ENCODE measurements at regions not wholly inside any gene's neighbourhood (a gene's known extent, or its start where the extent isn't known, plus 50 kb on each side); places are given as distances from the start of the nearest gene placed in this dataset.

- Histone ChIP-seq H3K4me1 (peaks cover 0 to 11% (median 0%) of the 10 kb centered on the region in 12 donors), H3K27ac (no peak overlapping the region)
- WGBS, 4 donors, result 79 to 90% (median 87%) methylated on average over 1 of the region's 1 CpG
Observed at GRCh38 chrX:7266288-7266687, 118.3 kb upstream of the PUDP start.

GRCh38 chrX:7264399-7264798 lies 116.4 kb upstream of the PUDP start:
- H3K36me3 ChIP-seq, result peaks cover 0 to 3% (median 0%) of the 10 kb centered on the region in 9 donors
- H3K4me3 ChIP-seq, result no peak overlapping the region
- ATAC-seq, result no peak
- H3K27ac ChIP-seq, result no peak overlapping the region
- no peak for DNase-seq
- H3K4me1 ChIP-seq, result peaks cover 0 to 1% (median 0%) of the 10 kb centered on the region in 12 donors
- H3K9me3 ChIP-seq, result no peaks in the 10 kb centered on the region
- intact Hi-C loops (cut with DNase I), result no loop called here
- H3K27me3 ChIP-seq, result no peaks in the 10 kb centered on the region
- TF ChIP-seq CTCF (IDR thresholded peaks at IDR 0.05) (no peak), POLR2A (IDR thresholded peaks at IDR 0.05) (no peak)
- WGBS, 4 donors, result 97 to 100% (median 99%) methylated on average over 2 of the region's 2 CpGs

More at GRCh38 chrX:7266288-7266687, 118.3 kb upstream of the PUDP start:
- DNase-seq (no peak), ATAC-seq (no peak)
- H3K36me3 ChIP-seq, result no peaks in the 10 kb centered on the region
- H3K27me3 ChIP-seq, result no peaks in the 10 kb centered on the region
- no peaks in the 10 kb centered on the region for H3K9me3 ChIP-seq
- TF ChIP-seq CTCF (IDR thresholded peaks at IDR 0.05) (no peak), POLR2A (IDR thresholded peaks at IDR 0.05) (no peak)
- H3K4me3 ChIP-seq, result no peak overlapping the region
- intact Hi-C loops (cut with DNase I), result no loop called here

- H3K36me3 ChIP-seq, result peaks cover 0 to 5% (median 0%) of the 10 kb centered on the region in 9 donors
- no peaks in the 10 kb centered on the region for H3K4me1 ChIP-seq
- H3K27ac ChIP-seq, result no peak overlapping the region
- no peak for ATAC-seq
- WGBS, 4 donors, result 74 to 89% (median 84%) methylated on average over 2 to 3 of the region's 3 CpGs
- TF ChIP-seq CTCF (IDR thresholded peaks at IDR 0.05) (no peak), POLR2A (IDR thresholded peaks at IDR 0.05) (no peak)
- DNase-seq, result no peak
- H3K4me3 ChIP-seq, result no peak overlapping the region
- intact Hi-C loops (cut with DNase I), result no loop called here
- H3K9me3 ChIP-seq, result no peaks in the 10 kb centered on the region
- no peaks in the 10 kb centered on the region for H3K27me3 ChIP-seq
Observed at GRCh38 chrX:7263961-7264360, 116.0 kb upstream of the PUDP start.

- Histone ChIP-seq H3K4me3 (no peak overlapping the region), H3K4me1 (no peaks in the 10 kb centered on the region), H3K9me3 (no peaks in the 10 kb centered on the region), H3K27me3 (no peaks in the 10 kb centered on the region), H3K27ac (no peak overlapping the region), H3K36me3 (peaks cover 0 to 5% (median 0%) of the 10 kb centered on the region in 9 donors)
- DNase-seq (no peak), ATAC-seq (no peak)
- 85 to 100% (median 94%) methylated on average over 5 of the region's 5 CpGs for WGBS, 4 donors
- no peak for TF ChIP-seq CTCF (IDR thresholded peaks at IDR 0.05)
- TF ChIP-seq POLR2A (IDR thresholded peaks at IDR 0.05), result no peak
- intact Hi-C loops (cut with DNase I), result no loop called here
Observed at GRCh38 chrX:7263330-7263729, 115.4 kb upstream of the PUDP start.
